ENCODE measurements at regions not wholly inside any gene's neighbourhood (a gene's known extent, or its start where the extent isn't known, plus 50 kb on each side); places are given as distances from the start of the nearest gene placed in this dataset.

- DNase-seq: no peak
These were observed 52.5 kb upstream of the RPL34 start for GRCh38 chr4:108567831-108568230.

- DNase-seq: no peak
These were observed 59.3 kb upstream of the RPL34 start for GRCh38 chr4:108561116-108561515.

DNA sequence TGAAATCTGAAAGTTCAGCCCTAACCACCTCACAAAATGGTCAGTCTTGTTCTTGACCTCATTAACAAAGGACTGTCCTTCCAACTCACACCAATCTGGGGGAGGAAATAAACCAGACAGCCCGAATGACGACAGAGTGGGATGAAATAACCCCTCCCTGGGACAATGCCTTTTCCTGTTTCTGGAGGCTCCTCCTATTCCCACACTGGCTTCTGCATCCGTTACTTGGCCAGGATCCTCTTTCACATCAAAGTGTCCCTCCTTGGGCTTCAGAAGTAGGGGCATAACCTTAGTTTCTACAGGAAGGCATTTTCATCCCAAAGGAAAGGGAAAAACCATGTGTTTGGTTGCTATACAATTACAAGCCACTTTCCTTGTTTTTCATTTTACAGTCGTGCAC is 59.8 kb upstream of the RPL34 start:
- DNase-seq: peak in 1 of 2 donors; percentile 9

- DNase-seq: no peak
These were observed 60.5 kb upstream of the RPL34 start for GRCh38 chr4:108559911-108560310.

DNA sequence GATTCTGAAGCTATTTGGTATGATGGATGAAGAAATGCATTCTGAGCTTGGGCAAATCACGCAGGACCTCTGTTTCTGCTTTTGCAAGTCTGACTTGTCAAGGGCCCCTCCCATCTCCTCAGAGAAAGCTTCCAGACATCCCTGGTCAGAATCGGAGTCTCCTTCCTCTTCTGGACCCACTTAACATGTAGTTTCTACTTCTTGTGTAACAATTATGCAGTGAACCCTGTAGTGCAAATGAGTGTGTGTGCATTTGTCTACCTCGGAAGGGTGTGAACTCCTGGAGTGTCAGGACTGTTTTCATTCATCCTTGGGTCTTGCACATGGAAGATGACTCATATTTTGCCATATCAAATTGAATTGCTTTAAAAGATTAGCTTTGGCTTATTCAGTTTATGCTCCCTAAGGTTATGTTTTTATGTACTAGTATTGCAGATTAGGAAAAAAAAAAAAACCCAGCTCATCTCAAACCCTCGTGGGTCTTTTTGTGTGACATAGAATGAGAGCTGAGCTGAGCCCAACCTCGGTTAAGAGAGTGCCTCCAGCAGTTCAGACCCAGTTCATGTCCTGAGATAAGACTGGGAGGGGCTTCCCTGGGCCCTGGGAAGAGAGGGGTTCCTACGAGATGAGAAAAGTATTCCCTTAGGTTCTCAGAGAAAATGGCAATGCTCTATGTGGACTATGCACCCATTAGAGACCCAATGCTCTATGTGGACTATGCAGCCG is 61.1 kb upstream of the RPL34 start:
- DNase-seq: no peak

DNA sequence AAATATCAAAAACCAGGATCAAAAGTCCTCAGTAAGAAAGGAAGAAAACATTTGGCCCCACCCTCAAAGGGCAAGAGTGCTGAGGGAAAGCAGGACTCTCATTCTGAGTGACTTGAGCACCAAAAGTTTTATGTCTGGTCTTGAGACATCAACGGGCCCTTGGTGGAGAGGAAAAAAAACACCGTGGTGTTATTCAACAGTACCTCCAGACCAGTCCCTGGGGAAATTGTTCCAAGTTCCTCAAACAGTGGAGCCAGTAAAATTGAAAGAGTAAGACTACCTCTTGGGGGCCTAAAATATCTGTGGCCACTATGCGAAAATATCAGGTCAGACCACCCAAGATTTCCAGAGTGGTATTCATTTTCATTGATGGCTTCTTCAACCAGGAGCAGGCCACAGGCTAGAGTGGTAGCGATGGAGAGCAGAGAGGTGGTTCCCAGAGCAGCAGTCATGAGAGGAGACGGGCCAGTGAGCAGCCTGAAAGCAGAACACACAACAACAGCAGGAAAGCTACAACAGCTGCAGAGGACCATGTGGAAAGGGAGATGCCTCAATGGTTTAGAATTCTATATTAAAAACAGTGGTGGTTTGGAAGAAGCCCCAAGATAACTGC is 63.7 kb upstream of the RPL34 start:
- no peak for DNase-seq

- DNase-seq: no peak
These were observed 64.2 kb upstream of the RPL34 start for GRCh38 chr4:108556166-108556565.

- DNase-seq: no peak
These were observed 64.7 kb upstream of the RPL34 start for GRCh38 chr4:108555701-108556100.

DNA sequence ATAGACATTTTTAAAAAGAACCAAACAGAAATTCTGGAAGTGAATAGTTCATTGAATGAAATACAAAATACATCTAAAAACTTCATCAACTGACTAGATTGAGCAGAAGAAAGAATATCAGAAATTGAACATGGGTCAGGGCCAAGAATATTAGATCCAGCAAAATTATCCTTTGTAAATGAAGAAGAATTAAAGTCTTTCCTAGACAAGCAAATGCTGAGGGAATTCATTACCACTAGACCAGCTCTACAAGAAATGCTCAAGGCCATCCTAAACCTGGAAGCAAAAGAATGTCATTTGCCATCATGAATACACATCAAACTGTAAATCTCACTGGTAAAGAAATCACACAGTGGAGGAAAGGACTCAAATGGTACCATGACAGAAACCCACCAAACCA is 72.7 kb upstream of the RPL34 start:
- no peak for DNase-seq

DNA sequence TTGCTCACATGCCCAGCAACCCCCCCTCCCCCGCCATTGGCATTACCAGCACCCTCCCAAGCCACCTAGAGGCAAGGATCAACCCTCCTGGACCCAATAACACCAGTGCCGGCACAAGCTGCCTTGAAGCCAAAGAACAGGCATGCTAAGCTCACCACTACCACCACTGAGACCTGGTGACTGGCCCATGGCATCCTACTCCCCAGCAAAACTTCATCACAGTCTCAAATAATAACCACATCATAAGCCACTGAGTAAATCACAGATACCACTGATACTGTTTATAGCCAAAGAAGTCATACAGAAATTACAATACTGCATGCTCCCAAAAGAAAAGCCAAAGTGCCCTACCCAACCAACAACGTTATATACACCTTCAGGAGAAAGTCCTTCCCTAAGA is 73.6 kb upstream of the RPL34 start:
- no peak for DNase-seq

DNA sequence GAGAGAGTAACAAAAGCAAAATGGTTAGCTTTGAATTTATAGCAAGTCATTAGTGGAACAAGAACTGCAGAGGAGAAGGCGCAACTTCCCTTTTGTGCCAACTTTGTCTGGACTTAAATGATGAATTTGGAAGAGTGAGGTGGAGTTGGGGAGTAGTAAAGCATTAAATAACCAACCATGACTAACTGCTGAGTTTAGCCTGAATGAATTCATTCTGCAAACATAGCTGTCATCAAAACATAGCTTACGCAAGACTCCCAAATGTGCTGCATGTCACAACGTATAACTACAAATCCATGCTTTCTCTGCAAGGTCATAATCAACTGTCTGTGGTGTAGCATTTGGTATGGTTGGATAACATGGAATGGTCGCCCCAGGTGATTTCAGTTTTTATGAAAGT is 75.9 kb upstream of the RPL34 start:
- DNase-seq: no peak

DNA sequence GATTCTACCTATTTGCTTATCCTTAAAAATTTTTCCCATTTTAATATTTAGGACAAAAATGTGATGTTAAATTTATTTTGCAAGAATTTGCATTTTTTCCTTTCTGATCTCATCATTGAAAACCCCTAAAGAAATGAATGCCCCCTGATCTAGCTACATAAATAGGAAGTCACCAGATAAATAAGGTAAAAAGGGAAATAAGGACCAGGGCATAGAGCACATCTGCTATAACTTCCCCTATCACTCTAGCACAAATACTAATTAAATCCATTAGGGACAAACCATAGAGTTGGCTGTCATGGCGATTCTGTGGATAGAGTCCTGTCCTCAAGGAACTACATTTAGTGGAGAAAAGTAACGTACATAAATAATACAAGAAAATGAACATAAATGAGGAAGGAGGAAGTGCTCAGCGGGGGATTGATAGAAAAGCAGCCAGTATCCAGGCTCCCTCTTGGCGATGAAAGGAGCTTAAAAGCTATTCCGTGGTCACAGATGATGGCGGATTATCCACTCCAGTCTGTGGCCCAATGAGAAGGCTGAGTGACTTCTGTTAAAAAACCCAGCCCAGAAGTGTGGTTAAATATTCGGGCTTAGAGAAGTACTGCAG is 76.9 kb upstream of the RPL34 start:
- no peak for DNase-seq

DNA sequence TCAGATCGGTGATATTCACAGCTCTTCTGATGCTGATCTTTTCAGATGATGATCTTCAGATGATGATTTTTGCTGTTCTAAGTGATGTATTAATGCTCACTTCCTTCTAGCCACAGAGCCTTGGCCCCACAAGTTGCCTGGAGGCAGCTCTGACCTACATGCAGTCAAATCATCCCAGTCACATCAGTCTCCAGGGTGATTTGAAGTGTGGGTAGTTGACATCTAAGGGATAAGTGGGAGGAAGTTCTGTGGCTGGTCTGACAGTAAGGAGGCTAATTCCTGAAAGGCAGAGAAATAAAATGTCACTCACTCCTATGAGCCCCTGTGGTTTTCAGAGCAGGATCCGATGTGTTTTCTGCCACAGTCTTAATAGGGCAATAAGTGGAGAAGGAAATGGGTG is 79.8 kb upstream of the RPL34 start:
- no peak for DNase-seq

DNA sequence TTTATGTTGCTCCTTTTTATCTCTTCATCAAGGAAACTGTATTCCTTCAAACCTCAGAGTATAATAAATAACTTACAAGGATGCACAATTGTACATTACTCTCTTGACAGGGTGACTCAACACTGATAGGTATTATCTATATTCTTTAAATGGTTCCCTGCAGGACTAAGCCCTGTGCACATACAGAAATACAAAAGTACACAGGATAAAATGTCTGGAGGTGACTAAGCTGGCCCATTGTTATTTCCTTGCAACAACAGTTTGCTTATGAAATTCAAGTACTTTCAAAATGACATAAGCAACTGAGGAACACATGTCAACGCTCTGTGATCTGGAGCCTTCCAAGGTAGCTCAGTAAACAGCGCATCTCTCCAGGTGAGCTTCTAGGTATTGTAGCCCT is 83.8 kb upstream of the RPL34 start:
- no peak for DNase-seq

- DNase-seq: no peak
These were observed 84.6 kb upstream of the RPL34 start for GRCh38 chr4:108535757-108536156.

DNA sequence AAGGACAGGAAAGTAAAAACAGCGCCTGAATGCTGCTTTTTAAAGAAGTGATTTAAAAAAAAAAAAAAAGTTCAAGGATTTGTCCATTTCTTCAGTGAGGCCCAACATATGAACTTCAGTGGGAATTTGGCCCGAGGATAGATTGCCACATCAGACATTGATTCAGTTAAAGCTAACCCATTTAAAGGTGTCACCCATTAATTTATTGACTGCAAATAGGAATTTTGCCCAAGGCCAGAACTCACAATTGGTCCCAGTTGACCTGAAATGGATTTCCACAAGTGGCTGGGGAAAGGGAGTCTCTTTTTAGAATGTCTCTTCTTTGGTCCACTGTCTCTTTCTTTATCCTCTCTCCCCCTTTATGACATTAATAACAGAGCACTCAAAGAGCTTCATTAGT is 86.5 kb upstream of the RPL34 start:
- DNase-seq: no peak

DNA sequence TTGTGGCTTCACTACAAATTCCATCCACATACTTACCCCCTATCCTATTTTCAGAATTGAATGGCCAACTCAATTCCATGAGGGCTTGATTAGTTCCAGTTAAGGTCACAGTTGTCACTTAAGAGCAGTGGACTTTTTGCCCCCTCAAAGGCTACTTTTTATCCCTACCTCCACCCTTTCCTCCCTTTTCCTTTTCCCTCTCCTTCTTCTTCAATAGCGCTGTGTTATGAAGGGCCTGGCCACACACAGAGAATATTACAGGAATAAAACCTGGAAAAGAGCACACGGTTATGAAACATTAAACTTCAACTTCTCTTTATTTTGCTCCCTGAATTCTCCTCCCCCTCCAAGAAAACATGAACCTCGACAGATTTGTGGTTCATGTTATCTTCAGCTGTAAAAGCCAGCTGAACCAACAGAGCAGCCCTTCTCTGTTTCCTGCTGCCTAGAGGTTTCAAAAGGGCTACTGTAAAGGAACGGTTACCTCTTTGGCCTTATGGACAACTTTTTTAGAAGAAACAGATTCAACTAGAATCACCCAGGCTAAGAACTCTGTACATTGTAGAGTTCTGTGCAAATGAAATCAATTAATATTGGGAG is 87.0 kb upstream of the RPL34 start:
- DNase-seq: no peak

DNA sequence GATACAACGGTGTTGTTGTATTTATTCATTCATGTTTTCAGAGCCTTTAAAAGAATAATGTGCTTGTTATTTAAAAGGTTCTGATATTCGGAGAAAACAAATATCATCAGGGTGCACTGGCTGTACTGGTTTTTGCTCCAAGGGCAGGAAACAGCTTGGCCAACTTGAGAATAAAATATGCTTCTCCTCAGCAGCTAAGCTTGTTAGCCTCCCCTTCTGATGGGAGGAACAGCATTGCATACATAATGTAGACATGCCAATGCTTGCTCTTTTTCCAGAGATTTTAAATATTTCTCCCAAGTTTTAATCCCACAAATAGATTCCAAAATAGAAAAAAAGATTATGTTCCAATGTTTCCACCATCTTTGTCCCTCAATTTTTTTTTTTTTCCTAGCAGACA is 87.6 kb upstream of the RPL34 start:
- DNase-seq: no peak

DNA sequence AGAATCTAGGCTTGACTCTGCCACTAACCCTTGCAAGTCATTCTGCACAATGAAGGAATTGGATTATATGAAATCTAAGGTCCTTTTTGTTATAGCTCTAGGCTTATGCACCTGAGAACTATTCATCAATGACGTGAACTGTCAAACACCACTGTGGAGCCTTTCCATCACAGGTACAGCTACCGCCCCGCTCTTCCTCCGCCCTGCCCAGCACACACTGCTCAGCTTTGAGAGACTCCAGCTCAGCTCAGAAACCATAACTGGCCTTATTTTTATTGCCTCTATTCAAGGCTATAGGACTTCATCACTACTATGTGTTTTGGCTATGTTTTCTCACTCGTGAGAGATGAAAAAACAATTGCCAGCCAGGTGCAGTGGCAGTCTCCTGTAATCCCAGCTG is 88.2 kb upstream of the RPL34 start:
- DNase-seq: no peak

DNA sequence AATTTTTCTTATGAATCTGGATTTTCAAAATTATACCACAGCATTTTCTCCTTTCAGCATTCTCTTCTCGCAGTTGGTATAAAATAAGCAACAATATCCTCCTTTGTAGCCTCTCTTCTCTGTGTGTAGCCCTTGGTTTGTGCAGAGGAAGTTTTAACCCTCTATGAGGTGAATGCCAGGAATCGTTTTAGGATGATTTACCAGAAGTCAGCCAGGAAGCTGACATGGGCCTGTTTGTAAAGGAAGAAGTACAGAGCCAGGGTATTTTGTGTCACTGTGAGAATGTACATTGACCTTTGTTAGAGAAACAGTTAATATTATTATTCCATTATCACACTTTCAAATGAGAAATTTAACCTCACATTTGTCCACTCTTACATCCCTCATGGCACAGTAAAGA is 88.9 kb upstream of the RPL34 start:
- DNase-seq: no peak

- DNase-seq: no peak
These were observed 90.1 kb upstream of the RPL34 start for GRCh38 chr4:108529984-108530905.

DNA sequence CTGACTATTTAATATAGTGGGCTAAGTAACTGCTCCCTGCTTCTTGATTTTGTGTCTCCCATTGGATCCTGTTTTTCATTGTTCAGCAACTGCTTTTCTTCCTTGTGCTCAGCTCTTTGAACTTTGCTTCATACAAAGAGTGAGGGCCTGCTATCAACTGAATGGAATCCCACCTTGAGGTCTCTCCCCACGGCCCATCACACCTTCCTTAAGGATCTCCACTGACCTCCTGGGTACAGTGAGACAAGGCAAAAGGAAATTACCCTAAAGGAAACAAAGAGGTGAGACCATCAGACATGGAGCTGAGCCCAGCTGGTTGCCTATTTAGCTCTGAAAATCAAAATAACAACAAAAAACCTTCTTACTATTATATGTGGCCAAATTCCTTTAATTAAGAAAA is 91.3 kb upstream of the RPL34 start:
- no peak for DNase-seq

Measured in right lung (tissue), 2 donors.